ENCODE measurements at regions not wholly inside any gene's neighbourhood (a gene's known extent, or its start where the extent isn't known, plus 50 kb on each side); places are given as distances from the start of the nearest gene placed in this dataset.

DNA sequence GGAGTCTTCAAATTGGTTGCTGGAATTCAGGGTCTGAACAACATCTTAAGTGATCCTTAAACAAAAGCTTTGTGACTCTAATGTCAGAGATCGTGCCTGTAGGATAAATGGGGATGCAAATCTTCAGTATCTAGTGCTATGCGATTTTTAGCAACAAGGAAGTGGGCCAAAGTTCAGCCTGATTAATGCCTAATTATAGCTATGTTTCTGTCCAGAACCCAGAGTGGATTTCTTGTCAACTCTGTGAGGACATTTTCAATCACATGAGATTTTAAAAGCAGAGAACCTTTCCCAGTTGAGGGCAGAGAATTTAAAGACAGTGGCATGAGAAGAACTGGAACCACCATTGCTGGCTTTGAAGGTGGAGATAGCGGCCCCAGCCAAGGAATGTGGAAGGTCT is 84.3 kb upstream of the PCDH9 start:
- Histone ChIP-seq H3K4me2 (ENCODE audit: insufficient read depth, low read length) (no peak overlapping the region), H3K9ac (ENCODE audit: insufficient read depth in 1 of 2, low read depth in 2 of 2, low read length in 2 of 2) (no peak overlapping the region), H4K20me1 (replicated peaks; ENCODE audit: control insufficient read depth, insufficient read depth, low read length) (no peaks in the 10 kb centered on the region), H3K27me3 (ENCODE audit: control insufficient read depth in 2 of 2, insufficient read depth in 2 of 2, low read length in 2 of 2) (no peaks in the 10 kb centered on the region), H3K36me3 (ENCODE audit: control insufficient read depth, insufficient read depth, low read length) (no peaks in the 10 kb centered on the region), H2AFZ (ENCODE audit: low read depth, low read length) (no peak overlapping the region), H3K4me1 (replicated peaks in 1 of 2; ENCODE audit: control insufficient read depth in 2 of 2, insufficient read depth in 2 of 2, low read length in 2 of 2) (no peaks in the 10 kb centered on the region), H3K27ac (ENCODE audit: extremely low read depth, low read depth, low read length) (no peak overlapping the region), H3K79me2 (ENCODE audit: control insufficient read depth, insufficient read depth, low read length) (no peaks in the 10 kb centered on the region), H3K9me1 (ENCODE audit: control insufficient read depth, insufficient read depth, low read length) (no peaks in the 10 kb centered on the region), H3K9me3 (replicated peaks; ENCODE audit: control insufficient read depth, insufficient read depth, low read depth, low read length) (no peaks in the 10 kb centered on the region), H3K4me3 (no peak overlapping the region)
- 6% methylated on average over 3 of the region's 3 CpGs for WGBS (ENCODE audit: insufficient coverage, low coverage, missing lambda C conversion rate)
- intact Hi-C loops (cut with micrococcal nuclease): no loop called here
- ChIA-PET CTCF (ENCODE audit: low intra/inter-chr PET ratio) (interaction anchor here (0.7 kb wide), 1 partner anchor 1094 kb away, joined by 4 read pairs; no protein-coding TSS in a partner anchor), POLR2A (no interaction called here)
- in situ Hi-C loops (cut with MboI): no loop called here
- FAIRE-seq (no peak), ATAC-seq (no peak), DNase-seq (ENCODE audit: extremely low read depth in 1 of 4, low spot score in 3 of 4) (no peak)
- BruUV-seq (replicated peaks): no TSS peak
- TF ChIP-seq, protein P1, sequence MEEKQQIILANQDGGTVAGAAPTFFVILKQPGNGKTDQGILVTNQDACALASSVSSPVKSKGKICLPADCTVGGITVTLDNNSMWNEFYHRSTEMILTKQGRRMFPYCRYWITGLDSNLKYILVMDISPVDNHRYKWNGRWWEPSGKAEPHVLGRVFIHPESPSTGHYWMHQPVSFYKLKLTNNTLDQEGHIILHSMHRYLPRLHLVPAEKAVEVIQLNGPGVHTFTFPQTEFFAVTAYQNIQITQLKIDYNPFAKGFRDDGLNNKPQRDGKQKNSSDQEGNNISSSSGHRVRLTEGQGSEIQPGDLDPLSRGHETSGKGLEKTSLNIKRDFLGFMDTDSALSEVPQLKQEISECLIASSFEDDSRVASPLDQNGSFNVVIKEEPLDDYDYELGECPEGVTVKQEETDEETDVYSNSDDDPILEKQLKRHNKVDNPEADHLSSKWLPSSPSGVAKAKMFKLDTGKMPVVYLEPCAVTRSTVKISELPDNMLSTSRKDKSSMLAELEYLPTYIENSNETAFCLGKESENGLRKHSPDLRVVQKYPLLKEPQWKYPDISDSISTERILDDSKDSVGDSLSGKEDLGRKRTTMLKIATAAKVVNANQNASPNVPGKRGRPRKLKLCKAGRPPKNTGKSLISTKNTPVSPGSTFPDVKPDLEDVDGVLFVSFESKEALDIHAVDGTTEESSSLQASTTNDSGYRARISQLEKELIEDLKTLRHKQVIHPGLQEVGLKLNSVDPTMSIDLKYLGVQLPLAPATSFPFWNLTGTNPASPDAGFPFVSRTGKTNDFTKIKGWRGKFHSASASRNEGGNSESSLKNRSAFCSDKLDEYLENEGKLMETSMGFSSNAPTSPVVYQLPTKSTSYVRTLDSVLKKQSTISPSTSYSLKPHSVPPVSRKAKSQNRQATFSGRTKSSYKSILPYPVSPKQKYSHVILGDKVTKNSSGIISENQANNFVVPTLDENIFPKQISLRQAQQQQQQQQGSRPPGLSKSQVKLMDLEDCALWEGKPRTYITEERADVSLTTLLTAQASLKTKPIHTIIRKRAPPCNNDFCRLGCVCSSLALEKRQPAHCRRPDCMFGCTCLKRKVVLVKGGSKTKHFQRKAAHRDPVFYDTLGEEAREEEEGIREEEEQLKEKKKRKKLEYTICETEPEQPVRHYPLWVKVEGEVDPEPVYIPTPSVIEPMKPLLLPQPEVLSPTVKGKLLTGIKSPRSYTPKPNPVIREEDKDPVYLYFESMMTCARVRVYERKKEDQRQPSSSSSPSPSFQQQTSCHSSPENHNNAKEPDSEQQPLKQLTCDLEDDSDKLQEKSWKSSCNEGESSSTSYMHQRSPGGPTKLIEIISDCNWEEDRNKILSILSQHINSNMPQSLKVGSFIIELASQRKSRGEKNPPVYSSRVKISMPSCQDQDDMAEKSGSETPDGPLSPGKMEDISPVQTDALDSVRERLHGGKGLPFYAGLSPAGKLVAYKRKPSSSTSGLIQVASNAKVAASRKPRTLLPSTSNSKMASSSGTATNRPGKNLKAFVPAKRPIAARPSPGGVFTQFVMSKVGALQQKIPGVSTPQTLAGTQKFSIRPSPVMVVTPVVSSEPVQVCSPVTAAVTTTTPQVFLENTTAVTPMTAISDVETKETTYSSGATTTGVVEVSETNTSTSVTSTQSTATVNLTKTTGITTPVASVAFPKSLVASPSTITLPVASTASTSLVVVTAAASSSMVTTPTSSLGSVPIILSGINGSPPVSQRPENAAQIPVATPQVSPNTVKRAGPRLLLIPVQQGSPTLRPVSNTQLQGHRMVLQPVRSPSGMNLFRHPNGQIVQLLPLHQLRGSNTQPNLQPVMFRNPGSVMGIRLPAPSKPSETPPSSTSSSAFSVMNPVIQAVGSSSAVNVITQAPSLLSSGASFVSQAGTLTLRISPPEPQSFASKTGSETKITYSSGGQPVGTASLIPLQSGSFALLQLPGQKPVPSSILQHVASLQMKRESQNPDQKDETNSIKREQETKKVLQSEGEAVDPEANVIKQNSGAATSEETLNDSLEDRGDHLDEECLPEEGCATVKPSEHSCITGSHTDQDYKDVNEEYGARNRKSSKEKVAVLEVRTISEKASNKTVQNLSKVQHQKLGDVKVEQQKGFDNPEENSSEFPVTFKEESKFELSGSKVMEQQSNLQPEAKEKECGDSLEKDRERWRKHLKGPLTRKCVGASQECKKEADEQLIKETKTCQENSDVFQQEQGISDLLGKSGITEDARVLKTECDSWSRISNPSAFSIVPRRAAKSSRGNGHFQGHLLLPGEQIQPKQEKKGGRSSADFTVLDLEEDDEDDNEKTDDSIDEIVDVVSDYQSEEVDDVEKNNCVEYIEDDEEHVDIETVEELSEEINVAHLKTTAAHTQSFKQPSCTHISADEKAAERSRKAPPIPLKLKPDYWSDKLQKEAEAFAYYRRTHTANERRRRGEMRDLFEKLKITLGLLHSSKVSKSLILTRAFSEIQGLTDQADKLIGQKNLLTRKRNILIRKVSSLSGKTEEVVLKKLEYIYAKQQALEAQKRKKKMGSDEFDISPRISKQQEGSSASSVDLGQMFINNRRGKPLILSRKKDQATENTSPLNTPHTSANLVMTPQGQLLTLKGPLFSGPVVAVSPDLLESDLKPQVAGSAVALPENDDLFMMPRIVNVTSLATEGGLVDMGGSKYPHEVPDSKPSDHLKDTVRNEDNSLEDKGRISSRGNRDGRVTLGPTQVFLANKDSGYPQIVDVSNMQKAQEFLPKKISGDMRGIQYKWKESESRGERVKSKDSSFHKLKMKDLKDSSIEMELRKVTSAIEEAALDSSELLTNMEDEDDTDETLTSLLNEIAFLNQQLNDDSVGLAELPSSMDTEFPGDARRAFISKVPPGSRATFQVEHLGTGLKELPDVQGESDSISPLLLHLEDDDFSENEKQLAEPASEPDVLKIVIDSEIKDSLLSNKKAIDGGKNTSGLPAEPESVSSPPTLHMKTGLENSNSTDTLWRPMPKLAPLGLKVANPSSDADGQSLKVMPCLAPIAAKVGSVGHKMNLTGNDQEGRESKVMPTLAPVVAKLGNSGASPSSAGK (IDR thresholded peaks at IDR 0.05): no peak
- TF ChIP-seq, protein P2, sequence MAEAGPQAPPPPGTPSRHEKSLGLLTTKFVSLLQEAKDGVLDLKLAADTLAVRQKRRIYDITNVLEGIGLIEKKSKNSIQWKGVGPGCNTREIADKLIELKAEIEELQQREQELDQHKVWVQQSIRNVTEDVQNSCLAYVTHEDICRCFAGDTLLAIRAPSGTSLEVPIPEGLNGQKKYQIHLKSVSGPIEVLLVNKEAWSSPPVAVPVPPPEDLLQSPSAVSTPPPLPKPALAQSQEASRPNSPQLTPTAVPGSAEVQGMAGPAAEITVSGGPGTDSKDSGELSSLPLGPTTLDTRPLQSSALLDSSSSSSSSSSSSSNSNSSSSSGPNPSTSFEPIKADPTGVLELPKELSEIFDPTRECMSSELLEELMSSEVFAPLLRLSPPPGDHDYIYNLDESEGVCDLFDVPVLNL (CRISPR knock-in tag; IDR thresholded peaks at IDR 0.05; ENCODE audit: low read depth): no peak
- TF ChIP-seq GABPB1 (CRISPR knock-in tag; IDR thresholded peaks at IDR 0.05) (no peak), ZFP36 (IDR thresholded peaks at IDR 0.05; ENCODE audit: low read depth, low read length, partially characterized antibody) (no peak), ETV5 (CRISPR knock-in tag; IDR thresholded peaks at IDR 0.05; ENCODE audit: low read depth) (no peak), RBM22 (IDR thresholded peaks at IDR 0.05; ENCODE audit: low read depth, low read length, poor library complexity, severe bottlenecking) (no peak), RBM25 (IDR thresholded peaks at IDR 0.05; ENCODE audit: low read depth, low read length, severe bottlenecking) (no peak)
- TF ChIP-seq, protein P3, sequence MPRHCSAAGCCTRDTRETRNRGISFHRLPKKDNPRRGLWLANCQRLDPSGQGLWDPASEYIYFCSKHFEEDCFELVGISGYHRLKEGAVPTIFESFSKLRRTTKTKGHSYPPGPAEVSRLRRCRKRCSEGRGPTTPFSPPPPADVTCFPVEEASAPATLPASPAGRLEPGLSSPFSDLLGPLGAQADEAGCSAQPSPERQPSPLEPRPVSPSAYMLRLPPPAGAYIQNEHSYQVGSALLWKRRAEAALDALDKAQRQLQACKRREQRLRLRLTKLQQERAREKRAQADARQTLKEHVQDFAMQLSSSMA (CRISPR knock-in tag; IDR thresholded peaks at IDR 0.05): no peak

Measured in K562 (cell line).